SU-DHL-6 (cell line): ENCODE measurements at regions not wholly inside any gene's neighbourhood (a gene's known extent, or its start where the extent isn't known, plus 50 kb on each side); places are given as distances from the start of the nearest gene placed in this dataset.

ENCODE experiments used
- H2AFZ ChIP-seq: fragments of 200-600 bp; sonication (generic); 2 replicates; pipeline ENCODE4 v1.6.1; 2014; ENCODE audit warnings: low read depth, mild to moderate bottlenecking, moderate library complexity, mixed read lengths, antibody characterized with exemption, low read length; ENCODE audit not compliant: severe bottlenecking
- H3F3A ChIP-seq: fragments of 200-600 bp; shearing (Covaris generic); 2 replicates; pipeline ENCODE4 v1.6.0; 2016; ENCODE audit warnings: antibody characterized with exemption, mild to moderate bottlenecking; ENCODE audit not compliant: insufficient read depth
- H3K27ac ChIP-seq: fragments of 200-600 bp; sonication (generic); 2 replicates; pipeline ENCODE4 v1.5.1; 2016; ENCODE audit warnings: low read depth, mild to moderate bottlenecking, low read length, moderate library complexity, mixed read lengths
- H3K27me3 ChIP-seq: fragments of 200-600 bp; sonication (generic), shearing (Covaris generic); 2 replicates; pipeline ENCODE4 v1.6.0; 2014; ENCODE audit warnings: mild to moderate bottlenecking, low read length
- H3K36me3 ChIP-seq: fragments of 200-600 bp; sonication (generic); 2 replicates; pipeline ENCODE4 v1.6.1; 2014; ENCODE audit warnings: mild to moderate bottlenecking, low read length, mixed read lengths
- H3K4me2 ChIP-seq: fragments of 300-600, 200-600 bp; shearing (Covaris generic), sonication (generic); 2 replicates; pipeline ENCODE4 v1.6.0; 2014; ENCODE audit warnings: low read length, low read depth, mild to moderate bottlenecking; ENCODE audit not compliant: poor library complexity, severe bottlenecking
- H3K4me3 ChIP-seq: fragments of 200-600 bp; sonication (generic); 2 replicates; pipeline ENCODE4 v1.5.1; 2014; ENCODE audit warnings: antibody characterized with exemption, low read length, mild to moderate bottlenecking, mixed read lengths; ENCODE audit not compliant: insufficient read depth, poor library complexity, severe bottlenecking
- H3K79me2 ChIP-seq: fragments of 200-600 bp; sonication (generic); 2 replicates; pipeline ENCODE4 v1.6.1; 2014; ENCODE audit warnings: mild to moderate bottlenecking, low read length, moderate library complexity; ENCODE audit not compliant: insufficient read depth
- H3K9ac ChIP-seq: fragments of 200-600 bp; sonication (generic); 2 replicates; pipeline ENCODE4 v1.7.0; 2014; ENCODE audit warnings: mild to moderate bottlenecking, low read length
- H3K9me2 ChIP-seq: fragments of 200-600 bp; sonication (generic); replicated peaks from 2 replicates; pipeline ENCODE4 v1.6.1; 2014; ENCODE audit warnings: low read length; ENCODE audit not compliant: insufficient read depth
- H3K9me3 ChIP-seq: fragments of 200-600 bp; sonication (generic); 2 replicates; pipeline ENCODE4 v1.6.1; 2014; ENCODE audit warnings: low read length, mixed read lengths; ENCODE audit not compliant: insufficient read depth
- H4K20me1 ChIP-seq: fragments of 200-600 bp; sonication (generic); 2 replicates; pipeline ENCODE4 v1.6.1; 2014; ENCODE audit warnings: low read depth, mild to moderate bottlenecking, antibody characterized with exemption, low read length, moderate library complexity, mixed read lengths
- EZH2phosphoT487 ChIP-seq: fragments of 200-600 bp; sonication (generic), shearing (Covaris generic); conservative IDR thresholded peaks from 2 replicates; pipeline ENCODE4 v1.6.1; 2018; ENCODE audit warnings: mild to moderate bottlenecking, antibody characterized with exemption, low read length, moderate library complexity, mixed read lengths
- TF ChIP-seq, protein P1 (sequence below): fragments of 200-600 bp; sonication (generic); IDR thresholded peaks from one replicate; pipeline ENCODE4 v1.5.1; 2017; ENCODE audit warnings: antibody characterized with exemption, mild to moderate bottlenecking, low read length, moderate library complexity; ENCODE audit not compliant: insufficient read depth, poor library complexity, severe bottlenecking

DNA sequence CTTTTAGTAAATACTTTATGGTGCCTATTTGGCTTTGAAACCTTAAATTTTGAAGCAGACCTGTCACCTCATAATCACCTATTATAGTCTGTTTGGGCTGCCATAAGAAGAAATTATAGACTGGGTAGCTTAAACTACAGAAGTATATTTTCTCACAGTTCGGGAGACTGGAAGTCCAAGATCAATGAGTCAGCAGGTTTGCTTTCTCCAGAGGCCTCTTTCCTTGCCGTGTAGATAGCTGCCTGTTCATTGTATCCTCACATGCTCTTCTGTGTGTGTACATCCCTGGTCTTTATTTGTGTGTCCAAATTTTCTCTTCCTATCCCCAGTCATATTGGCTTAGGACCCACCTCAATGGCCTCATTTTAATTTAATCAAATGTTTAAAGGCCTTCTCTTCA lies 518.2 kb downstream of the ADGRL2 start:
- TF ChIP-seq EZH2phosphoT487 = no peak
- TF ChIP-seq, protein P1, sequence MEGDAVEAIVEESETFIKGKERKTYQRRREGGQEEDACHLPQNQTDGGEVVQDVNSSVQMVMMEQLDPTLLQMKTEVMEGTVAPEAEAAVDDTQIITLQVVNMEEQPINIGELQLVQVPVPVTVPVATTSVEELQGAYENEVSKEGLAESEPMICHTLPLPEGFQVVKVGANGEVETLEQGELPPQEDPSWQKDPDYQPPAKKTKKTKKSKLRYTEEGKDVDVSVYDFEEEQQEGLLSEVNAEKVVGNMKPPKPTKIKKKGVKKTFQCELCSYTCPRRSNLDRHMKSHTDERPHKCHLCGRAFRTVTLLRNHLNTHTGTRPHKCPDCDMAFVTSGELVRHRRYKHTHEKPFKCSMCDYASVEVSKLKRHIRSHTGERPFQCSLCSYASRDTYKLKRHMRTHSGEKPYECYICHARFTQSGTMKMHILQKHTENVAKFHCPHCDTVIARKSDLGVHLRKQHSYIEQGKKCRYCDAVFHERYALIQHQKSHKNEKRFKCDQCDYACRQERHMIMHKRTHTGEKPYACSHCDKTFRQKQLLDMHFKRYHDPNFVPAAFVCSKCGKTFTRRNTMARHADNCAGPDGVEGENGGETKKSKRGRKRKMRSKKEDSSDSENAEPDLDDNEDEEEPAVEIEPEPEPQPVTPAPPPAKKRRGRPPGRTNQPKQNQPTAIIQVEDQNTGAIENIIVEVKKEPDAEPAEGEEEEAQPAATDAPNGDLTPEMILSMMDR = no peak
- no peak overlapping the region for H3K27ac ChIP-seq
- H3K27me3 ChIP-seq = no peaks in the 10 kb centered on the region
- H3K4me3 ChIP-seq = no peak overlapping the region
- H3K9ac ChIP-seq = no peak overlapping the region
- no peak overlapping the region for H2AFZ ChIP-seq
- no peaks in the 10 kb centered on the region for H3K9me3 ChIP-seq
- no peaks in the 10 kb centered on the region for H4K20me1 ChIP-seq
- H3F3A ChIP-seq = no peaks in the 10 kb centered on the region
- H3K36me3 ChIP-seq = no peaks in the 10 kb centered on the region; the same call in 1 of the 2 replicates
- H3K9me2 ChIP-seq = no peaks in the 10 kb centered on the region
- H3K79me2 ChIP-seq = no peaks in the 10 kb centered on the region
- H3K4me2 ChIP-seq = no peak overlapping the region

DNA sequence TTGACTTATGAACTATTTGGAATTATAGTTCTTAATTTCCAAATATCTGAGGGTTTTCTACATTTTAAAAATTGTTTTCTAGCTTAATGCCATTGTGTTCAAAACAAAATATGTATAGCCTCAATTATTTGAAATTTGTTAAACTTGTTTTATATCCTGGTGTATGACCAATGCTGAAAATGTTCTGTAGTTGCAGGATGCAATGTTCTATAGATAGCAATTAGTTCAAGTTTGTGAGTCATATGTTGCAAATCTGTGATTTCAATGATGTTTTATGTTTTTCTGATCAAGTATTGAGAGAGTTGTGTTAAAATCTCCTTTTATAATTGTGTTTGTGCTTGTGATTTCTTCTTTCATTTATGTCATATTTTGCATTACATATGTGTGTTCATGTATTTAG lies 517.5 kb downstream of the ADGRL2 start:
- Histone ChIP-seq H3K4me3 (no peak overlapping the region), H3K79me2 (no peaks in the 10 kb centered on the region), H3K9me2 (no peaks in the 10 kb centered on the region), H3K9me3 (no peaks in the 10 kb centered on the region), H3K36me3 (no peaks in the 10 kb centered on the region; the same call in 1 of the 2 replicates), H4K20me1 (no peaks in the 10 kb centered on the region), H3K9ac (no peak overlapping the region), H3K4me2 (no peak overlapping the region), H3K27me3 (no peaks in the 10 kb centered on the region), H3K27ac (no peak overlapping the region), H3F3A (no peaks in the 10 kb centered on the region), H2AFZ (no peak overlapping the region)
- TF ChIP-seq, protein P1 = no peak
- TF ChIP-seq EZH2phosphoT487 = no peak

DNA sequence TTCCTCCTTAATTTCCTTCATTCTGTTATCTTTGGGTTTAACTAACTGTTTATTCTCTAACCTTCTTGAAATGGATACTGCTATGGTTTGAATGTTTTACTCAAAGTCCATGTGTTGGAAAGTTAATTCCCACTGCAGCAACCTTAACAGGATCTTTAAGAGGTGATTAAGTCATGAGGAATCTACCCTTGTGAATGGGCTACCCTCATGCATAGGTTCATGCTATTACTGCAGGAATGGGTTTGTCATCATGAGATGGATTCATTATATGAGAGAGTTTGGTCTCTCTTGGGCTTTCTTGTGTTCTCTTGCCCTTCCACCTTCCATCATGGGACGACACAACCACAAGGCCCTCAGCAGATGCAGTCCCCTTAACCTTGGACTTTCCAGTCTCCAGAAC lies 516.9 kb downstream of the ADGRL2 start:
- H3K9me2 ChIP-seq = no peaks in the 10 kb centered on the region
- no peaks in the 10 kb centered on the region; the same call in 1 of the 2 replicates for H3K36me3 ChIP-seq
- no peaks in the 10 kb centered on the region for H3F3A ChIP-seq
- H3K4me3 ChIP-seq = no peak overlapping the region
- H2AFZ ChIP-seq = no peak overlapping the region
- TF ChIP-seq, protein P1 = no peak
- TF ChIP-seq EZH2phosphoT487 = no peak
- H3K9ac ChIP-seq = no peak overlapping the region
- H4K20me1 ChIP-seq = no peaks in the 10 kb centered on the region
- H3K79me2 ChIP-seq = no peaks in the 10 kb centered on the region
- no peaks in the 10 kb centered on the region for H3K9me3 ChIP-seq
- H3K27me3 ChIP-seq = no peaks in the 10 kb centered on the region
- H3K27ac ChIP-seq = no peak overlapping the region
- H3K4me2 ChIP-seq = no peak overlapping the region

DNA sequence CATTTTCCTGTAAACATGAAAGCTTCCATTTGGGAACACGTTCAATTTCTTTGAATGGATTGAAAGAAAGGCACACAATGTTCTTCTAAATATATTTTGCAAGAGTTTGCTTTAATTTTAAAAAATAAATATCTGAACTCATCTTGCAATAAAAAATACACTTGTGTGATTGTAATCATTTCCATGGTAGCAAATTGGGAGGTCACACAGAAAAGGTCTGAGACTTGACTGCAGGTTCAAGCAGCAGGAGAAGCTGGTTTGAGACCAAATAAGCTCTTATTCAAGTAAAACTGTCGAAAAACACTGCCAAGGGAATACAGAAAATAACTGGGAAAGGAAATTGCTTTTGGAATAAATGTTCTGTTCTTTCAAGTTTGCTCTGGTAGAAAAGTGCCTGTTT lies 498.9 kb downstream of the ADGRL2 start:
- H3K9me3 ChIP-seq = no peaks in the 10 kb centered on the region

More for the DNA sequence above, 498.9 kb downstream of the ADGRL2 start:
- H3K27ac ChIP-seq = no peak overlapping the region
- H3K4me3 ChIP-seq = no peak overlapping the region
- H3K79me2 ChIP-seq = no peaks in the 10 kb centered on the region
- H3F3A ChIP-seq = no peaks in the 10 kb centered on the region
- no peak overlapping the region for H3K9ac ChIP-seq
- no peak overlapping the region for H3K4me2 ChIP-seq
- 0 out of 2 replicates have a peak, but pooled peaks cover 3% of the 10 kb centered on the region for H3K9me2 ChIP-seq
- no peaks in the 10 kb centered on the region for H4K20me1 ChIP-seq
- TF ChIP-seq EZH2phosphoT487 = no peak
- TF ChIP-seq, protein P1 = no peak
- H2AFZ ChIP-seq = no peak overlapping the region
- no peaks in the 10 kb centered on the region for H3K27me3 ChIP-seq
- H3K36me3 ChIP-seq = no peaks in the 10 kb centered on the region
